SU-DHL-6 (cell line): ENCODE measurements at regions not wholly inside any gene's neighbourhood (a gene's known extent, or its start where the extent isn't known, plus 50 kb on each side); places are given as distances from the start of the nearest gene placed in this dataset.

Experiments
- H2AFZ ChIP-seq: fragments of 200-600 bp; sonication (generic); 2 replicates; pipeline ENCODE4 v1.6.1; 2014; ENCODE audit warnings: low read depth, mild to moderate bottlenecking, moderate library complexity, mixed read lengths, antibody characterized with exemption, low read length; ENCODE audit not compliant: severe bottlenecking
- H3F3A ChIP-seq: fragments of 200-600 bp; shearing (Covaris generic); 2 replicates; pipeline ENCODE4 v1.6.0; 2016; ENCODE audit warnings: antibody characterized with exemption, mild to moderate bottlenecking; ENCODE audit not compliant: insufficient read depth
- H3K27ac ChIP-seq: fragments of 200-600 bp; sonication (generic); 2 replicates; pipeline ENCODE4 v1.5.1; 2016; ENCODE audit warnings: low read depth, mild to moderate bottlenecking, low read length, moderate library complexity, mixed read lengths
- H3K27me3 ChIP-seq: fragments of 200-600 bp; sonication (generic), shearing (Covaris generic); 2 replicates; pipeline ENCODE4 v1.6.0; 2014; ENCODE audit warnings: mild to moderate bottlenecking, low read length
- H3K36me3 ChIP-seq: fragments of 200-600 bp; sonication (generic); 2 replicates; pipeline ENCODE4 v1.6.1; 2014; ENCODE audit warnings: mild to moderate bottlenecking, low read length, mixed read lengths
- H3K4me2 ChIP-seq: fragments of 300-600, 200-600 bp; shearing (Covaris generic), sonication (generic); 2 replicates; pipeline ENCODE4 v1.6.0; 2014; ENCODE audit warnings: low read length, low read depth, mild to moderate bottlenecking; ENCODE audit not compliant: poor library complexity, severe bottlenecking
- H3K4me3 ChIP-seq: fragments of 200-600 bp; sonication (generic); 2 replicates; pipeline ENCODE4 v1.5.1; 2014; ENCODE audit warnings: antibody characterized with exemption, low read length, mild to moderate bottlenecking, mixed read lengths; ENCODE audit not compliant: insufficient read depth, poor library complexity, severe bottlenecking
- H3K79me2 ChIP-seq: fragments of 200-600 bp; sonication (generic); 2 replicates; pipeline ENCODE4 v1.6.1; 2014; ENCODE audit warnings: mild to moderate bottlenecking, low read length, moderate library complexity; ENCODE audit not compliant: insufficient read depth
- H3K9ac ChIP-seq: fragments of 200-600 bp; sonication (generic); 2 replicates; pipeline ENCODE4 v1.7.0; 2014; ENCODE audit warnings: mild to moderate bottlenecking, low read length
- H3K9me2 ChIP-seq: fragments of 200-600 bp; sonication (generic); replicated peaks from 2 replicates; pipeline ENCODE4 v1.6.1; 2014; ENCODE audit warnings: low read length; ENCODE audit not compliant: insufficient read depth
- H3K9me3 ChIP-seq: fragments of 200-600 bp; sonication (generic); 2 replicates; pipeline ENCODE4 v1.6.1; 2014; ENCODE audit warnings: low read length, mixed read lengths; ENCODE audit not compliant: insufficient read depth
- H4K20me1 ChIP-seq: fragments of 200-600 bp; sonication (generic); 2 replicates; pipeline ENCODE4 v1.6.1; 2014; ENCODE audit warnings: low read depth, mild to moderate bottlenecking, antibody characterized with exemption, low read length, moderate library complexity, mixed read lengths
- EZH2phosphoT487 ChIP-seq: fragments of 200-600 bp; sonication (generic), shearing (Covaris generic); conservative IDR thresholded peaks from 2 replicates; pipeline ENCODE4 v1.6.1; 2018; ENCODE audit warnings: mild to moderate bottlenecking, antibody characterized with exemption, low read length, moderate library complexity, mixed read lengths
- TF ChIP-seq, protein P1 (sequence below): fragments of 200-600 bp; sonication (generic); IDR thresholded peaks from one replicate; pipeline ENCODE4 v1.5.1; 2017; ENCODE audit warnings: antibody characterized with exemption, mild to moderate bottlenecking, low read length, moderate library complexity; ENCODE audit not compliant: insufficient read depth, poor library complexity, severe bottlenecking

DNA sequence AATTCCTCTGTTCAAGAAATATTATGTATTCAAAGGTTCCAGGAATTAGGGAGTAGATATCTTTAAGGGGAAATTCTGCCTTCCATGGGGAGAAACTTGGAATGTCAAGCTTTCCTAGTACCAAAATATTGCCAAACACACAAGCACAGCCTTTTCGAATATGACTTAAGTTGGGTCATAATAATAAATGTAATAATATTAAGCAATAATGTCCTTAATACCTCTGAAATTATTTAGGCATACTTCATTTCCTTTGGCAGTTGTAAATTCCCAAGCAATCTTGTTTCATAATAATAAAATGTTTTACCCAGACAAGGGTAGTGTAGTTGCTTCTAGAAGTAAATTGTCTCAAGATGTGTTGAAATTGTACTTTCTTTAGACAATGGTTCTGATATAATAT is 630.3 kb upstream of the CDH18 start:
- Histone ChIP-seq H3K9ac (no peak overlapping the region), H3K4me2 (no peak overlapping the region), H3K79me2 (no peaks in the 10 kb centered on the region), H3F3A (no peaks in the 10 kb centered on the region), H3K9me2 (no peaks in the 10 kb centered on the region), H2AFZ (peak overlapping the region; percentile 31), H3K36me3 (no peaks in the 10 kb centered on the region), H4K20me1 (no peaks in the 10 kb centered on the region), H3K27me3 (no peaks in the 10 kb centered on the region), H3K27ac (no peak overlapping the region), H3K4me3 (no peak overlapping the region), H3K9me3 (no peaks in the 10 kb centered on the region)
- no peak for TF ChIP-seq EZH2phosphoT487

DNA sequence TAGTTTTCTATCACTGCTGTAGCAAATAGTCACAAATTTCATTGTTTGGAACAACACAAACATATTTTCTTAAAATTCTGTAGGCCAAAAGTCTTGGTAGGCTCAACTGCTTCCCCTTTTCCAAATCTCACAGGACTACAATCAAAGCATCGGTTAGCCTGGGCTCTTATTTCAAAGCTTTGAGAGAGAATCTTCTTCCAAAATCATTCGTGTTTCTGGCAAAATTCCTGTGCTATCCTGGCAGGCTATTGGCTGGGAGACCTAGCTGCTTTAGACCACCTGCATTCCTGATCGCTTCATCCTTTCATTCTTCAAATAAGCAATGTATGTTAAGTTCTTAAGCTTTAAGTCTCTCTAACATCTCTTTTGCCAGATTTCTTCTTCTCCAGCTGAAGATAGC is 629.8 kb upstream of the CDH18 start:
- H2AFZ ChIP-seq, result peak overlapping the region; percentile 31
- no peaks in the 10 kb centered on the region for H3F3A ChIP-seq
- H3K79me2 ChIP-seq, result no peaks in the 10 kb centered on the region
- no peak overlapping the region for H3K4me2 ChIP-seq
- H3K36me3 ChIP-seq, result no peaks in the 10 kb centered on the region
- H4K20me1 ChIP-seq, result no peaks in the 10 kb centered on the region
- no peak overlapping the region for H3K9ac ChIP-seq
- TF ChIP-seq, protein P1, sequence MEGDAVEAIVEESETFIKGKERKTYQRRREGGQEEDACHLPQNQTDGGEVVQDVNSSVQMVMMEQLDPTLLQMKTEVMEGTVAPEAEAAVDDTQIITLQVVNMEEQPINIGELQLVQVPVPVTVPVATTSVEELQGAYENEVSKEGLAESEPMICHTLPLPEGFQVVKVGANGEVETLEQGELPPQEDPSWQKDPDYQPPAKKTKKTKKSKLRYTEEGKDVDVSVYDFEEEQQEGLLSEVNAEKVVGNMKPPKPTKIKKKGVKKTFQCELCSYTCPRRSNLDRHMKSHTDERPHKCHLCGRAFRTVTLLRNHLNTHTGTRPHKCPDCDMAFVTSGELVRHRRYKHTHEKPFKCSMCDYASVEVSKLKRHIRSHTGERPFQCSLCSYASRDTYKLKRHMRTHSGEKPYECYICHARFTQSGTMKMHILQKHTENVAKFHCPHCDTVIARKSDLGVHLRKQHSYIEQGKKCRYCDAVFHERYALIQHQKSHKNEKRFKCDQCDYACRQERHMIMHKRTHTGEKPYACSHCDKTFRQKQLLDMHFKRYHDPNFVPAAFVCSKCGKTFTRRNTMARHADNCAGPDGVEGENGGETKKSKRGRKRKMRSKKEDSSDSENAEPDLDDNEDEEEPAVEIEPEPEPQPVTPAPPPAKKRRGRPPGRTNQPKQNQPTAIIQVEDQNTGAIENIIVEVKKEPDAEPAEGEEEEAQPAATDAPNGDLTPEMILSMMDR, result no peak
- TF ChIP-seq EZH2phosphoT487, result no peak
- no peak overlapping the region for H3K27ac ChIP-seq
- no peaks in the 10 kb centered on the region for H3K9me2 ChIP-seq
- H3K4me3 ChIP-seq, result no peak overlapping the region
- no peaks in the 10 kb centered on the region for H3K27me3 ChIP-seq
- H3K9me3 ChIP-seq, result no peaks in the 10 kb centered on the region

DNA sequence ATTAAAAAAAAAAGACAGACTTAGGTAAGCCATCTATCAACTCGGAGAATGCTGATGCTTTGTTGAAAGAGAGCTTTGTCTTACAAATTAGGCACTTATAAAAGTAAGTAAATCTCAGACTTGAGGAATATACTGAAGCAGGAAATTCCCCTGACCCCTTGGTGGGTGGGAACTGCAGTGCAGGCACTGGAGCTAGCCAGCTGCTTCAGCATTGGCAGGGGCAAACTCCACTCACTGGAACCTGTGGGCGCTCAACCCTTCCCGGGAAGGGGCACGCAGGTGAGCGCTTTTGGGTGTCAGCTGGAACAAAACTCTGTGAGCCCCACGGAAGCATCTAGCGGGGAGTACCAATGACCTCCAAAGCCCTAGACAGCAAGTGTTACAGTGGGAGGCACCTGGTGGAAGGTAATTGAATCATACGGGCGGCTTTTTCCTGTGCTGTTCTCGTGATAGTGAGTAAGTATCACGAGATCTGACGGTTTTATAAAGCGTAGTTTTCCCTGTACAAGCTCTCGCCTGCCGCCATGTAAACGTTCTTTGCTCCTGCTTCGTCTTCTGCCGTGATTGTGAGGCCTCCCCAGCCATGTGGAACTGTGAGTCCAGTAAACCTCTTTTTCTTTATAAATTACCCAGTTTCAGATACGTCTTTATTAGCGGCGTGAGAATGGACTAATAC is 628.0 kb upstream of the CDH18 start:
- Histone ChIP-seq H3K9ac (no peak overlapping the region), H3K4me3 (no peak overlapping the region), H3F3A (no peaks in the 10 kb centered on the region), H3K9me3 (no peaks in the 10 kb centered on the region), H3K27ac (no peak overlapping the region), H3K79me2 (no peaks in the 10 kb centered on the region), H3K36me3 (0 out of 2 replicates have a peak, but pooled peaks cover 4% of the 10 kb centered on the region), H3K4me2 (no peak overlapping the region), H2AFZ (no peak overlapping the region), H3K27me3 (no peaks in the 10 kb centered on the region), H3K9me2 (no peaks in the 10 kb centered on the region), H4K20me1 (no peaks in the 10 kb centered on the region)
- TF ChIP-seq, protein P1, result no peak
- no peak for TF ChIP-seq EZH2phosphoT487

DNA sequence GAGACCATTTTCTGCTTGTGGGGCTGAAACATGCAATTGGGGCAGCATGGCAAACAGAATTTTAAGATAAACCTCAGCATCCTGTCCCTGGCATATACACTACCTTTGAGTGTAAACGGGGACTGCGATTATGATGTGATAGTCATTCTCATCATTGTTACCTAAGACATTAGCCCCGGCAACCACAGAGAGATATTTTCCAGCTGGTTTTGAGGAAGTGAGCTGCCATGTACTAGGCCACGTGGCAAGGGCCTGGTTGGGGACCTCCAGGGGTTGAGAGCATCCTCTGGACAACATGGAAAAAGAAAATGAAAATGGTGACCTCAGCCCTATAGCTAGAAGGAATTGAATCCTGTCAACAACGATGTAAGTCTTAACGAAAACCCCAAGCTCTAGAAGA is 623.6 kb upstream of the CDH18 start:
- Histone ChIP-seq H3K4me2 (no peak overlapping the region), H3K27me3 (no peaks in the 10 kb centered on the region), H3K27ac (no peak overlapping the region), H3K9me3 (no peaks in the 10 kb centered on the region), H3K79me2 (no peaks in the 10 kb centered on the region), H3F3A (no peaks in the 10 kb centered on the region), H3K4me3 (no peak overlapping the region), H3K9ac (no peak overlapping the region), H3K9me2 (no peaks in the 10 kb centered on the region), H2AFZ (peak overlapping the region; percentile 73), H3K36me3 (0 out of 2 replicates have a peak, but pooled peaks cover 4% of the 10 kb centered on the region), H4K20me1 (no peaks in the 10 kb centered on the region)
- TF ChIP-seq, protein P1, result no peak
- TF ChIP-seq EZH2phosphoT487, result no peak
